GM12891 (cell line): ENCODE measurements at regions not wholly inside any gene's neighbourhood (a gene's known extent, or its start where the extent isn't known, plus 50 kb on each side); places are given as distances from the start of the nearest gene placed in this dataset.

ENCODE experiments used
- POLR2A ChIP-seq: IDR thresholded peaks from 2 replicates; pipeline ENCODE4 v1.6.1; 2011; ENCODE audit warnings: low read depth, low read length, control low read depth
- POLR2AphosphoS5 ChIP-seq: IDR thresholded peaks from 2 replicates; pipeline ENCODE4 v1.6.1; 2011; ENCODE audit warnings: low read depth, low read length, control low read depth
- SPI1 ChIP-seq: IDR thresholded peaks from 2 replicates; pipeline ENCODE4 v1.6.1; 2011; ENCODE audit warnings: low read depth, low read length, control low read depth
- TAF1 ChIP-seq: IDR thresholded peaks from 2 replicates; pipeline ENCODE4 v1.6.1; 2011; ENCODE audit warnings: low read depth, low read length, control low read depth

GRCh38 chr18:25590456-25590855 is 238.5 kb upstream of the ZNF521 start:
- TF ChIP-seq SPI1 (no peak), POLR2AphosphoS5 (no peak), POLR2A (no peak), TAF1 (no peak)
